ENCODE measurements at regions not wholly inside any gene's neighbourhood (a gene's known extent, or its start where the extent isn't known, plus 50 kb on each side); places are given as distances from the start of the nearest gene placed in this dataset.

DNA sequence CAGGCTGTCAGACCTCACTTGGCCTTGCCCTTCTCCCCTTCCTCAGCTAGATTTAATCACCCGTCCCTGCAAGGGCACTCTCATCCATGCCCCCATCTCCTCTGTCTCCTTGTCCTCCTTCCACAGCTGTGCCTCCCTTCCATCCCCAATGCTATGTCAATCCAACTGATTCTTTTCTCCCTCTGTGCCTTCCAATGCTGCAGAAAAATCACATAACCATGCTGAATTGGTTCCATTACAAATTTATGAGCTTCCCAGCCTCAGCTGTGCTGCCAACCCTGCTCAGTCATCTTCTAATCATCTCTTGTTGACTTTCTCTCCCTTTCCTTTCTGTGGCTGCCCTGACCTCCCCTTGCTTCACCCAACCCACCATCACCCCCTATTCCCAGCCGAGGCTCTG is 56.3 kb upstream of the PIRT start:
- TF ChIP-seq, protein P1, sequence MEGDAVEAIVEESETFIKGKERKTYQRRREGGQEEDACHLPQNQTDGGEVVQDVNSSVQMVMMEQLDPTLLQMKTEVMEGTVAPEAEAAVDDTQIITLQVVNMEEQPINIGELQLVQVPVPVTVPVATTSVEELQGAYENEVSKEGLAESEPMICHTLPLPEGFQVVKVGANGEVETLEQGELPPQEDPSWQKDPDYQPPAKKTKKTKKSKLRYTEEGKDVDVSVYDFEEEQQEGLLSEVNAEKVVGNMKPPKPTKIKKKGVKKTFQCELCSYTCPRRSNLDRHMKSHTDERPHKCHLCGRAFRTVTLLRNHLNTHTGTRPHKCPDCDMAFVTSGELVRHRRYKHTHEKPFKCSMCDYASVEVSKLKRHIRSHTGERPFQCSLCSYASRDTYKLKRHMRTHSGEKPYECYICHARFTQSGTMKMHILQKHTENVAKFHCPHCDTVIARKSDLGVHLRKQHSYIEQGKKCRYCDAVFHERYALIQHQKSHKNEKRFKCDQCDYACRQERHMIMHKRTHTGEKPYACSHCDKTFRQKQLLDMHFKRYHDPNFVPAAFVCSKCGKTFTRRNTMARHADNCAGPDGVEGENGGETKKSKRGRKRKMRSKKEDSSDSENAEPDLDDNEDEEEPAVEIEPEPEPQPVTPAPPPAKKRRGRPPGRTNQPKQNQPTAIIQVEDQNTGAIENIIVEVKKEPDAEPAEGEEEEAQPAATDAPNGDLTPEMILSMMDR (conservative IDR thresholded peaks at IDR 0.05; ENCODE audit: low read depth, low read length), result no peak
- no peak for DNase-seq (ENCODE audit: low read depth)
- no peak overlapping the region for H3K4me3 ChIP-seq (ENCODE audit: low read depth, low read length)

DNA sequence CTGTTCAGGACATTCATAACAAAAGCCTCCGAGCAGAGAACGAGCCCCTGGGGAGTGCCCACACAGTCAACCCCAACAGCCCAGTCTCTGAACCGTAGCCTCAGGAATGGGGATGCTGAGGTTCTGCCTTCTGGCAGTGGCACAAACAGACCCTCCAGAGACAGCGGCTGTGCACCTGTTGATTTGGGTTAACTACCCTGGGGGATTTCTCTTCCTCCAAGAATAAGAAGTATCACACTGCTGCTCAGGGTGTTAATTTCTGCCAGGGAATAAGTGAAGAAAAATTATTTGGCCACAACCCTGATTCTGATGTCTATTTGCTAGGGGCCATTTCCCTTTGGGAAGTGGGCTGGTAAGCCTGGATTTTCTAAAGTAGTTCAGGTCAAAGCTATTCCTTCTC is 51.0 kb upstream of the PIRT start:
- DNase-seq (ENCODE audit: low read depth), result no peak
- H3K4me3 ChIP-seq (ENCODE audit: low read depth, low read length), result no peak overlapping the region
- TF ChIP-seq, protein P1 (conservative IDR thresholded peaks at IDR 0.05; ENCODE audit: low read depth, low read length), result no peak
